GM19023 (cell line): ENCODE measurements at regions not wholly inside any gene's neighbourhood (a gene's known extent, or its start where the extent isn't known, plus 50 kb on each side); places are given as distances from the start of the nearest gene placed in this dataset.

ENCODE experiments used
- ATAC-seq: cut with Tn5 transposase; IDR thresholded peaks from one replicate; pipeline ENCODE4 v1.9.1; 2021; ENCODE audit warnings: mild to moderate bottlenecking, moderate library complexity; ENCODE audit not compliant: unreplicated experiment

DNA sequence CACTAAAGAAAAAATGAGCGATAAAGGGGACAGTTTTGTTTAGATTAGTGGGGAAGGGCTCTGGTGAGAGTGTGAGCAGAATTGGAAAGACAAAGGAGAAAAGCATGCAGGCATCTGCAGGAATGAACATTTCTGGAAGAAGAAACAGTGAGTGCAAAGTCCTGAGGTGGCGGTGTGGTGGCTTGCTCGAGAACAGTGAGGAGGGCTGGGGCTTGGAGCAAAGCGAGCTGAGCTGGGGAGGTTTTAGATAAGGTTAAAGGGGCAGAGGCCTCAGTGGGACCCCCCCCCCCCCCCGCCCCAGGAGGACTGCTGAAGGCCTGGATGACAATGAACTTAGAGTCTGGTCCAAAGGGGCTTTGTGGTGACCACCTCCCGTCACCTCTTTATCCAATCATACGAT lies 202.7 kb upstream of the MVB12B start:
- no peak for ATAC-seq

DNA sequence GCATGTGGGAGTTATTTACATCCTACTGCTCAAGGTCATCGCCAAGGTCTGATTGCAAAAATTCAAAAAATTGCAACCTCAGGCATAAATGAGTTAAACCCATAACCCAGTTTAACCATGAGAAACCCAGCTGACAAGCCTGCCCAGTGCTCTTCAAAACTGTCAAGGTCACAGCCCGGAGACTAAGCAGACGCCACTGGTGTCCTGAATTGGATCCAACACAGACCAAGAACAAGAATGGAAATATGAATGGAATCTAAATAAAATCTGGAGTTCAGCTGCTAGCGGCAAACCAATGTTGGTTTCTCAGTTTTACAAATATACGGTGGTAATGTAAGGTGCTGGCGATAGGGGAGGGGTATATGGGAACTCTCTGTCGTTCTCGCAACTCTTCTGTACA lies 201.5 kb upstream of the MVB12B start:
- no peak for ATAC-seq

DNA sequence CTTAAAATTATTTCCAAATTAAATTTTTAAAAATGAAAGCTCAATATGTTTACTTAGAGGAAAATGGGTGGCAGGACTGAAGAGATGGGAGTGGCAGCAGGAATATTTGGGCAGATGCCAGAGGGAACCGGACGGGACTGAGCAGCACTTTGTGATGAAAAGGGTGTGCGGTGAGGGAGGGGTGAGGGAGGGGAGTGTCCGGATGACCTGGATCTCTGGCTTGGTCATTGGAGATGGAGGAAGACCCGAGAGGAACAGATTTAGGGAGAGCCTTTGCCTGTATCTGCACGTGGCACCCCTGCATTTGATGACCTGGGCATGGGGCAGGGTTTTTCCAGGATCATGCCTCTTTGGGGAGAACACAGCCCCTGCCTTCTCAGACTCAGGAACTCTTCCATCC lies 201.1 kb upstream of the MVB12B start:
- no peak for ATAC-seq

DNA sequence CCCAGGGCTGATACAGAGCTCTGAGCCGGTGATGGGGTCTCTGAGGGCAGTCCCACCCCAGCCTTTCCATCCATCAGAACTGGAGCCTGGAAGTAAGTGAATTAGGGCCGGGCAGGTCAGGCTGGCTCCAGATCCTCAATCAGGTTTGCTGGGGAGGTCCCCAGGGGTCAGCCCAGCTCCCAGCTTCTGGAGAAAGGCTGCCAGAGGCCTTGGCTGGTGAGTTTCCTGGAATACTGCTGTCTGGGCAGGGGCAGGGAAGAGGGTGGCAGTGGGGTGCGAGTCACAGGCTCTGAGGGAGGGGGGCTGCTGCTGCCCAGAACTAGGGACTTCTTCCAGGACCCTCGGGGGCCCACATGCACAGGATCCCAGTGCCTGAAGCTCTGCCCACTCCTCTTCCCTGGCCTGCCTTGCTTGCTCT lies 200.6 kb upstream of the MVB12B start:
- no peak for ATAC-seq

DNA sequence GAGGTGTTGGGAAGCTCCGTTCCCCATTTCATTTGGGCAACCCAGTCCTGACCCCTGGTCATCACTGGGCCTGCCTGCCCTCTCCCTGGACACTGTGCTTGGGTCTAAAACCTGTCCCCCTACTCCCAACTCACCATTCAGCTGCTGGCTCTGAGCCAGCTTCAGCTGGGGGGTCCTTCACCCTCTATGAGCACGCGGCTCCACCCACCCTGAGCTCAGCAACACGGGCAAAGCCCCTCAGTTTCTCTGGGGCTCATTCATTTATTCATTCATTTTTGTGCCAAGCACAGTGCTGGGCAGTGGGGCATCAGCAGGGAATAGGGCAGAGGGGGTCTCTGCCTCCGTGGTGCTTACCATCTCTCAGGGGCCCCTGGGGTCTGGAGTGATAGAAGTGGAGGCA lies 199.8 kb upstream of the MVB12B start:
- ATAC-seq, result no peak

DNA sequence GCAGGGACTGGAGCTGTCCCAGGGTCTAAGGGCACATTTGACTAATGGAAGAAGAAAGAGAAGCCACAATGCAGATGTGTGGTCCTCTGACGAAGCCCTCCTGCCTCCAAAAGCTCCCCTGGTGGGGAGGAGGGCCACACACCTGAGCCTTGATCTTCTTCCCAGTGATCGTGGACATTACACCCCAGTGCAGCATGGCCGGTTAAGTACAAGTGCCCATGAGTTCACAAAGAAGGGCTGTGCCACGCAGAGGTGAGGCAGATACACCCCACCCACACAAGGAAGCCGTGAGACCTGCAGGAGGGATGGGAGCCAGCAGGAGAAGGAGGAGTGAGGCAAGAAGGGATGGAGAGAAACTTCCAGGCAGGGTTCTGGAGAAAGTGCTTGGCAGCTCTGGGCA lies 199.0 kb upstream of the MVB12B start:
- ATAC-seq, result no peak

DNA sequence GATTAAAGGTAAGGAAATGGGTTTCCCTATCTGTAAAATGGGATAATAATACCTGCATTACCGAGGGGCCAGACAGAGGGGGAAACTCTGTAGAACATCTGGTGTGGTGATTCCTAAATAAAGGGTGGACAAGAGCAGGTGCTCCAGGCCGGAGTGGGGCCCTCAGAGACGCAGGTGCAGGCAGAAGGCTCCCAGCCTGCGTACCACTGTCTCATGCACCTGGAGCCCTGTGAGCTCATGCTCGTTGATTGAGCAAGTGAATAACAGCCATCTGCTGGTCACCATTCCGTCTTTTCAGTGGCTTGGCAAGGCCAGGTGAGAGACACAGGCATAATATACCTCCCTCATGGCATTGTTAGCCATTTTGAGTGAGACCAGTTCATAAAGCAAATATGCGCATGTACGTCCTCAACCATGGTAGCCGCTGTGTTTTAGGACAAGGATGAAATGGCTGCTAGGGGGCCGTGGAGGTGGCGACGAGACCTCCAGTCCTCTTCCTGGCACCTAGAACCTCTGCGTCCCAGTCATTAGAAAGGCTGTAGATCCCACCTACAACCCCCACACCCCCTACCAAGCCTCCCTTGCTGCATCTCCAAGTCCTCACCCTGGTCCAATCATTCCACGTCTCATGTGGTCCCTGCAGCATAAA lies 198.0 kb upstream of the MVB12B start:
- ATAC-seq, result no peak

DNA sequence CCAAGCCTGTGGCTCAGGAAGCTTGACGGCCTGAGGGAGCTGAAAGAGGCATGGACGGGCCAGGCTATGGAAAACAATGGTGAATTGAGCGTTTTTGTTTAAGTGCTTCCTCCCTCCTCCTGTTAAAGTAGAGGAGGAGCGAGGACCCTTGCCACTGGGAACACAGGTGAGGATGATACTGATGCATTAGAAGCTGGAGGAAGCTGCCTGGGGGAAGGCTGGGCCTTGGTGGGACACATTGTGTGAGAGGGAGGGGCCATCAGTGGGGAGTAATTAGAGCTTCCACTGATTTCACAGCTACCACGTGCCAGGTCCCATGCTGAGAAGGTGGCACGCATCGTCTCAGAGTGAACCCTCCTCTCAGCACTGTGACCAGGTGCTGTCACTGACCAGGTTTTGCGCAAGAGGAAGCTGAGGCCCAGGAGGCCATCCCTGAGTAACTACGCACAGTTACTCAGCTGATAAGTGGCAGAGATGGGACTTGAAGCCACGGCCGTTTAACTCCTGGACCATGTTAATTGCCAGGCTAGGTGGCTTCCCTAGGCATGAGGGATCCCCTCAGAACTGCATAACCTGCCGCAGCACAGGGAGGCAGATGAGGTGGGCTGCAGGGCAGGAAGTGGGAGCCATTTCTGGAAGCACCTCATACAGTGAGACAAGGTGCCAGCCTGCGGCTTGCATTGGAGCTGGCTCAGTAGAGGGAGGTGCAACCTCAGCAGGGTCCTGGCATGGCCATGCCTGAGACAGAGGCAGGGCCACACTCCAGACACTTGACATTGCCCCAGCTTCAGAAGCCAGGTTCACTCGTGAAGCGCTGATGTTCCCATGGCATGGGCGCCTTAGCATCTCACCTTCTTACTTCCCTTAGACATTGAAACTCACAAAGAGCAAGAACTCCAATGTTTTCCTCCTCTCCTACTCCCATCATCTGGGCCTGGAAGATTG lies 195.3 kb upstream of the MVB12B start:
- ATAC-seq, result no peak

DNA sequence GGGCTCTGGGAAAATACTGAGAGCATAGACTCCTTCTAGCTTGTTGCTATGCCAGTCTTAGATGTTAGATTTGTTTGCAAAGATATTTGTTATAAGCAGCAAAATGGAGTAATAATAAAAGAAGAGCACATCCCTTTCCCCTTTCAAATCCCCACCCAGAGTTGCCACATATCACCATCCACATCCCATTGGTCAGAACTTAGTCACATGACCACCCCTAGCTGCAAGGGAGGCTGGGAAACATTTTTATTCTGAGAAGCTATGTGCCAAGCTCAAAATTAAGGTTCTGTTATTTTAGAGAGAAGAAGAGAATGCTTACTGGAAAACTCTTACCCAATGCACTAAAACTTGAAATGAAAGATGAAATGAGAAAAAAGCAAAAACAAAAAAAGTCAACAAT lies 193.9 kb upstream of the MVB12B start:
- ATAC-seq, result no peak

DNA sequence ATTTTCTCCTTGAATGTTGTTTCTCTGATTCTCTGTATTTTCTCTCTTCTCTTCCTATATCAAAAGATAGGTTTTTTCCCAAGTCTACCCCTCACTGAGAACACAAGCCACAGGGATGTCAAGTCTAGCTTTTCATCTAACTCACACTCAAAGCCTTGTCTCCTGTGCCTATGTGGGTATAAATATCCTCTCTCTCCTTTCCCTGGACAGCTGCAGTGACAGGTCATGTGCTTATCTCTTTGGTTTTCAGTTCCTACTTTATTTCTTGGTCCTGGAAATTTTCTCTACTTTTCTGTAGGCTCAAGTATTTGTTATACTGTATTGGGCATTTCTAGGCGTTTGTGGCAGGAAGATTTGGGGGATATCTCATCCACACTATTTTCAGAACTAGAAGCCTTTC lies 182.4 kb upstream of the MVB12B start:
- no peak for ATAC-seq

DNA sequence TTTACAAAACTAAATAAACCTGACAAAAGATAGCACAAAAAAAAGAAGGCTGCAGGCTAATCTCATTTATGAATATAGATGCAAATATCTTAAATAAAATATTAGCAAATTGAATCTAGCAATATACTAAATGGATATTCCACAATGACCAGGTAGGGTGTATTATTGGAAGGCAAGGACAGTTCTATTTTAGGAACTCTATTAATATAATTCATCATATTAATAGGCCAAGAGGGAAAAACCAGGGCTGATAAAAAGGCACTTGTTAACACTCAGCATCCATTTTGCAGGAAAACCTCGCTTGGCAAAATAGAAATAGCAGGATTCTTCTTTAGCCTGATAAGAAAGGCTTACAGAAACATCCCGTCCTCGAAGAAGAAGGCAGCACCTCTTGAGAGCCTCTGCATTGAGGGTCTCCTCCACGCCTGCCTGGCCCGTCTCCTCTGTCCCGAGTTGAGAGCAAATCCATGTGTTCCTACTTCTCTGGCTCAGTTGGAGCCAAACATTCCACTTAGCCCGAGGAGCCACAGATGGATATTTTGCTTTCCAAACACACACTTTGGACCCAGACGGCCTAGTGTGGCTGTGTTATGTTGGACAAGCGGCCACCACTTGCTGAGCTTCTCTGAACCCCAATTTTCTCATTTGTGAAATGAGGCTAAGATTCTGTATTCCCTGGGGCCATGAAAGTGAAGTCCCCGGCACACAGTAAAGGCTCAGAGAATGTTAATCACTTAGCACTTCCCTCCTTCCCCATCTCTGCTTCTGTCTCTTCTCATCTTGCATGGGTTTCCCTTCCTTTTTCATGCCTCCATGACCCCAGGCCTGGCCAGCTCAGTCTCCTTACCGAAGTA lies 181.8 kb upstream of the MVB12B start:
- ATAC-seq, result no peak

DNA sequence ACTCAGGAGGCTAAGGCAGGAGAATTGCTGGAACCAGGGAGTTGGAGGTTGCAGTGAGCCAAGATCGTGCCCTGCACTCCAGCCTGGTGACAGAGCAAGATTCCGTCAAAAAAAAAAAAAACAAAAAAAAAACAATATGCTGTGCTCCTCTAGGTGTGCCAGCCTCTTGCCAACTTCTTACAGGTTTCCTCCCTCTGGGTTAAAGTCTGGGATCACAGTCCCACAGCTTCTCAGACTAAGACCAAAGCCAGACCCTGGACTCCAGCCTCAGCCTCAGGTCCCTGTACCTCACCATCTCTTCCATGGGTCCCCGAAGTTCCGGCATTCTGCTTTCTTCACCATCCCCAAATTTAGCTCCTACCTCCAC lies 180.8 kb upstream of the MVB12B start:
- no peak for ATAC-seq

DNA sequence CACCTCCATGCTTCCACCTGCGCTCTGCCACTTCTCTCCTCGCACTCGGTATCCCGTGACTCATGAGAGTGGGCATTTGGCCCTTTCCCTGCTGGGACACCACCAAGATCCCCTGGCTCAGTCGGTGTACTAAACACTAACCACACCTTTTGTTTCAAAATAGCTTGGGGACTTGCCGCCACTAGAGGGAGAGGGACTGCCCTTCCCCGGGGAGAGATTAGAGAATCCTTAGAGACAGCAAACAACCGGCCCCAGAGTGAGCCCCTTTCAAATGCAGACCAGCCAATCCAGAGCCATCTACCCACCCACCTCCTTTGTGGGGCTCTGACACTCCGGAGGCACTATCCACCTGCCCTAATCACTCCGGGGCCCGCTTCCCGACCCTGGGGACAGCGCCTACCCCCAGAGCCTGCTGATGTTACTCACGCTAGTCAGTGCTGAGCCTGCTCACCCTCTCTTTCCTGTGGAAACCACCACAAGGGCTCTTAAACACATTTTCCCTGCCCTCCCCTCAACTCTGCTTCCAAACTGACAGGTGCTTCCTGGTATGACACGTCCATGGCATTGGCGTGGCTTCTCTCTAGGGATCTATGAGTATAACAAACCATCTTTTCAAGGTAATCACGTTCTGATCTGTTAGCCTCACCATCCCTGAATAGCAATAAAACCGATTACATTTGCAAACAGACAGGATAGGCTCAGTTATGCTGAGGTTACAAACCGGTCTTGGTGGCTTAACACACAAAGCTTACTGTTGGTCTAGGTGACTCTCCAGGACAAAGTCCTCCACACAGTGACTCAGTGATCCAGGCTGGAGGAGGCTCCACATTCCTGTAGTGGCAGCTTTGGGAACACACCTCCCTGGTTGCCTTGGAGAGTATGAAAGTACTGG lies 180.1 kb upstream of the MVB12B start:
- peak; percentile 62 for ATAC-seq

DNA sequence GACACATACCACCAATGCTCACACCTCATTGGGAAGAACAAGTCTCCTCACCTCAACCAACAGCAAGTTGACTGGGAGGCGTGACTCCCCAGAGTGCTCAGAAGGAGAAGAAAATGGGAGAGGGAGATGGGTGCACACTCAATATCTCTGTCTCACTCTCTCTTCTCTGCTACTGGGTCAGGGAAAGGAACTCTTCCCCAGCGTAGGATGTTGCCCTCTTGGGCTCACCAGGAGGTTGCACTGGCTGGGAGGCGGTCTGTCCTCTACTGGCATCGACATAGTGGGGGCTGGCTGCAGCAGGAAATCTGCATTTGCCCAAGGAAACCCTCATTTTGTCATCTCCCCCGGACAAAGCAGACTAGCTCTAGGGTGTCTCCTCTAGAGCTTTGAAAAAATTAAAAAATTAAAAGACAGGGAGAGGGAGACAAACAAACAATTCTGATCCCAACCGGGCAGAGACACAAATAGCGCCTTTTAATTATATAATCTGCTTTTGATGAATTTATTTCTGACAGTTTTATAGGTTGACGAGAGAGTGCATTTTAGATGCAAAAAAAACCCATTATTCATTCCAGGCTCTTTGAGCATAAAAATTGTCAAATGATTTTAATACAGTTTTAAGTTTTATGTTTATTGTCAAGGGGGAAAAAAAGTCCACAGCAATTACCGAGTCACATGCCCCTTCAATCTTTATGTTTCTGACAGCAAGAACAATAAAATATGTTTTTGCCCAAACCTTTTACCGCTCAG lies 179.3 kb upstream of the MVB12B start:
- no peak for ATAC-seq

DNA sequence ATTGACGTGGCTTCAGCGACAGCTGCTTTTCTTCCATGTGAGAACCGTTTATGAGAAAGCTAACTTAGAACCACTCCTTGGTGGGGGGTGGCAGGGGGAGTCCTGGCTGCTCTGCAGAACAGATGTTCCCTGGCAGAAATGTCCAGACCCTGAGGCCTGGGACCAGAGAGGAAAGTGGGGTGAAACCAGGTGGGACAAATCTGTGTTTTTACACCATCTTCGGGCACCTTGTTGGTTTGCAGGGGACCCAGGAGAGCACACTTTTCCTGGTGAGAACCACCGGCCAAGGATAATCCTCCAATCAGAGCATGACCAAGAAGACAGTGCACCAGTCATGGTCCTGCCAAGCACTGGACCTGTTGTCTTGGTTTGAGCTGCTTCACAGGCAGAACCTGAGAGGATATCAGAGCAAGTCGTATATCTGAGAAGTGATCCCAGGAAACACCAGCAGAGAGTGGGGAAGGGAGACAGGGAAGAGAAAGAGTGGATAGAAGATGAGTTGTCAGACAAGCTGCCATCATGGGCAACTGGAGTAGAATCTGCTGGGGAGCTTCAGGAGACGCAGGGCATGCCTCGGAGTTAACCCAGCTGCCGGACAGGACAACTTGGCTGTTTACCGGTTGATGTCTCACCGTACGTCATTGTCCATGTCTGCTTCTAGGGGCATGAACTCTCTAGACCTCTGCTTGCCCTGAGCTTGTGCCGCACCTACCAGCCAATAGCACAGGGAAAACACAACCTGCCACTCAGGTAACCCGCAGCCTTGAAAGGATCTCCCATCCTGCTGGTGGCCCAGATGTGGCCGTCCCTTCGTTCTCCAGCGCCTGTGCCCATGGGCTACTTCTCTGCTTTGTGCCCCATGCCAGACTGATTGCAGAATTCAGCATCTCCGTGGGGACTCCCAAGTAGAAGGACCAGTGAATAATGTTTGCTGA lies 178.4 kb upstream of the MVB12B start:
- no peak for ATAC-seq

DNA sequence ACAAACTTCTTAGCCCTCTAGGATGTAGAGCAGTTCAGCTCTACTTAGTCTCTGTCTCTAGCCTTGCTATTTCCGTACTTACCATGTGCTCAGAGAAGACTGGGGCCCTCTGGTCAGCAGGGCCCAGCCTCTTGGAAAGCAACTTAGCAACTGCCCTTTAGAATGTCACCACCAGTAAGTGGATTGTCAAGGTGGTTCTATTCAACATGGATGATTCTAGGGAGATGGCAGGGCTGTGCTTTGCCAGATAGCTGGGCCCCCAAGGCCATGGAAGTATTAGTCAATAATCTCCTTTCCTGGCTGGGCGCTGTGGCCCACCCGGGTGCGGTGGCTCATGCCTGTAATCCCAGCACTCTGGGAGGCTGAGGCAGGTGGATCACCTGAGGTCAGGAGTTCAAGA lies 177.6 kb upstream of the MVB12B start:
- no peak for ATAC-seq

DNA sequence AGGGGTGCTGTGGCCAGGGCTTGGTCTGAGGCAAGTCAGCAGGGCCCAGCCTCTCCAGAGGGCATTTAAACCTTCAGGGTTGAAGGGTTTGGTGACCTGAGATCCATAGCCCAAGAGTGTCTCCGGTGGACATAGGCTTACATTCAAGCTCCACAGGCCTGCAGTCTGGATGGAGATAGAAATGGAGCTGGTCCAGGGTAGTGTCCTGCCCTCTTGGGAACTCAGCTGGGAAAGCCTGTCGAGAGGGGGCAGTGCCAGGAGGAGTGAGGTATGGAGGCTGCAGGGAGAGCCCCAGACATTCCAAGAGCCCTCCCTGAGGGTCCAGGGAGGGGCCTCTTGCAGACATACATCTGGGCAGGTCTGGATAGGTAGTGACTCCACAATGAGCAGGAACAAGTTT lies 177.0 kb upstream of the MVB12B start:
- no peak for ATAC-seq

DNA sequence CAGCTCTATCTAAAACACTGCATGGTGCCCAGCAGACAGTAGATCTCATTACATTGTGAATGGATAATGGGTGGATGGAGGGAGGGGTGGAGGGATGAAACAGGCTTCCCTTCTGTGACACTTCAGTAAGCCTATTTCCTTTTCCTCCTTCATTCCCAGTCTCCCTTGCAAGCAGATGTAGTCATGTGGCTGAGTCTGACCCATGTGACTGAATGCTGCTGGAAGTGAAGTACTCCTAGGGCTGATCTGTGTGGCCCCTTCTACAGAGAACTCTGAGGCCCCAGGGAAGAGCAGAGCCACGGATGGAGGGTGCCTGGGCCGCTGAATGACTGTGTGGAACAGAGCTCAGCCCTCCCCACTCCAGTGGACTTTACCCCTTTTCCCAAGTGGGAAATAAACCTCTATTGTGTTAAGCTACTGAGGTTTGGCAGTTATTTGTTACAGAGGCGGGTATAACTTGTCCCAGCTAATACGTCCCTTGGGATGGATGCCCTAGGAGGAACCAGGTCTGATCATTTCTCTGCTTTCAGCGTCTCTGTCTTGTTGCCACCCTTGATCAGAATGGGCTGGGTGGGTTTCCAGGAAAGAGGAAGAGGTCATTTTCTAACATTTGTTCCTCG lies 176.1 kb upstream of the MVB12B start:
- no peak for ATAC-seq
